Bronchial epithelial cell (primary cell): ENCODE measurements at regions not wholly inside any gene's neighbourhood (a gene's known extent, or its start where the extent isn't known, plus 50 kb on each side); places are given as distances from the start of the nearest gene placed in this dataset.

Experiments
- DNase-seq: peaks from one replicate; pipeline ENCODE4 v3.0.0-alpha.2; 2010; ENCODE audit warnings: low read depth
- FAIRE-seq: peaks from 2 replicates; lab custom pipeline; 2011; peaks lifted over from hg19 to GRCh38; lab: Jason Lieb, UNC
- H3K27me3 ChIP-seq: 2 replicates; pipeline ENCODE4 v1.5.1; 2011; ENCODE audit warnings: low read length; ENCODE audit not compliant: control insufficient read depth, insufficient read depth
- H3K36me3 ChIP-seq: 2 replicates; pipeline ENCODE4 v1.5.1; 2011; ENCODE audit warnings: low read length; ENCODE audit not compliant: control insufficient read depth, insufficient read depth
- H3K4me3 ChIP-seq: 2 replicates; pipeline ENCODE4 v1.5.1; 2011; ENCODE audit warnings: mild to moderate bottlenecking, low read depth, low read length, control low read depth
- CTCF ChIP-seq: IDR thresholded peaks from 2 replicates; pipeline ENCODE4 v1.5.1; 2011; ENCODE audit warnings: mild to moderate bottlenecking, moderate library complexity, low read length, control low read depth, inconsistent platforms; ENCODE audit not compliant: insufficient read depth, severe bottlenecking

- H3K4me3 ChIP-seq = no peak overlapping the region
- no peaks in the 10 kb centered on the region for H3K27me3 ChIP-seq
- DNase-seq = no peak
- no peak for FAIRE-seq
- TF ChIP-seq CTCF = no peak
- no peaks in the 10 kb centered on the region for H3K36me3 ChIP-seq
Observed at GRCh38 chr7:46678421-46678820, 757.3 kb upstream of the IGFBP3 start.

- no peak for DNase-seq
- TF ChIP-seq CTCF = no peak
- no peak for FAIRE-seq
- Histone ChIP-seq H3K4me3 (no peak overlapping the region), H3K36me3 (no peaks in the 10 kb centered on the region), H3K27me3 (no peaks in the 10 kb centered on the region)
Observed at GRCh38 chr7:46675456-46675855, 754.4 kb upstream of the IGFBP3 start.

- H3K36me3 ChIP-seq = no peaks in the 10 kb centered on the region
- no peak overlapping the region for H3K4me3 ChIP-seq
- TF ChIP-seq CTCF = no peak
- H3K27me3 ChIP-seq = no peaks in the 10 kb centered on the region
- no peak for DNase-seq
- no peak for FAIRE-seq
Observed at GRCh38 chr7:46672861-46673260, 751.8 kb upstream of the IGFBP3 start.

GRCh38 chr7:46671108-46671769 is 750.2 kb upstream of the IGFBP3 start:
- DNase-seq (no peak), FAIRE-seq (no peak)
- no peak overlapping the region for H3K4me3 ChIP-seq
- TF ChIP-seq CTCF = no peak
- no peaks in the 10 kb centered on the region for H3K27me3 ChIP-seq
- H3K36me3 ChIP-seq = no peaks in the 10 kb centered on the region

GRCh38 chr7:46669028-46669427 is 748.0 kb upstream of the IGFBP3 start:
- DNase-seq (no peak), FAIRE-seq (no peak)
- no peak overlapping the region for H3K4me3 ChIP-seq
- no peaks in the 10 kb centered on the region for H3K27me3 ChIP-seq
- no peaks in the 10 kb centered on the region for H3K36me3 ChIP-seq
- TF ChIP-seq CTCF = no peak

GRCh38 chr7:46664453-46664852 is 743.4 kb upstream of the IGFBP3 start:
- H3K4me3 ChIP-seq = no peak overlapping the region
- no peaks in the 10 kb centered on the region for H3K27me3 ChIP-seq
- FAIRE-seq (no peak), DNase-seq (no peak)
- TF ChIP-seq CTCF = no peak
- H3K36me3 ChIP-seq = no peaks in the 10 kb centered on the region
